Epithelial cell of proximal tubule (primary cell): ENCODE measurements at regions not wholly inside any gene's neighbourhood (a gene's known extent, or its start where the extent isn't known, plus 50 kb on each side); places are given as distances from the start of the nearest gene placed in this dataset.

Experiments
- DNase-seq: peaks from one replicate; pipeline ENCODE4 v3.0.0-alpha.2; 2011; ENCODE audit warnings: low read depth
- H3K4me3 ChIP-seq: 2 replicates; pipeline ENCODE4 v1.5.1; 2011; ENCODE audit warnings: low read depth, mild to moderate bottlenecking, low read length
- TF ChIP-seq, protein P1 (sequence below): conservative IDR thresholded peaks from 2 replicates; pipeline ENCODE4 v1.5.1; 2012; ENCODE audit warnings: low read depth, mild to moderate bottlenecking, low read length

DNA sequence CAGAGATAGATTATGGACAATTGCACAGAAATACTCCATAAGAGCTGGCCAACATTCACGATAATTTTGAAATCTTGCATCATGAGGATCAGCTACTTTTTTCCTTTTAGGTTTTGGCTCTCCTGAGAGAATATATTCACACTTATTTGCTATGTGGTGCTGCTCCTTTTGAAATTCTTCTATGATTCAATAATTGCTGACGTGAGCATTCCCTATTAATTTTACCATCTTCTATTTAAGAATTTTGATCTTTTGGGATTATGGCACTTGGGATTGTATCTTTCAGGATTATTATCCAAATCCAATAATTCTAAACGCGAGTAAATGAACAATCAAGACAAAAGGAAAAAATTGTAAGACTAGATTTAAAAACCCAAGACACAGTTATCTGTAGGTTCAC is 358.8 kb downstream of the ELAVL2 start:
- H3K4me3 ChIP-seq: no peak overlapping the region
- TF ChIP-seq, protein P1, sequence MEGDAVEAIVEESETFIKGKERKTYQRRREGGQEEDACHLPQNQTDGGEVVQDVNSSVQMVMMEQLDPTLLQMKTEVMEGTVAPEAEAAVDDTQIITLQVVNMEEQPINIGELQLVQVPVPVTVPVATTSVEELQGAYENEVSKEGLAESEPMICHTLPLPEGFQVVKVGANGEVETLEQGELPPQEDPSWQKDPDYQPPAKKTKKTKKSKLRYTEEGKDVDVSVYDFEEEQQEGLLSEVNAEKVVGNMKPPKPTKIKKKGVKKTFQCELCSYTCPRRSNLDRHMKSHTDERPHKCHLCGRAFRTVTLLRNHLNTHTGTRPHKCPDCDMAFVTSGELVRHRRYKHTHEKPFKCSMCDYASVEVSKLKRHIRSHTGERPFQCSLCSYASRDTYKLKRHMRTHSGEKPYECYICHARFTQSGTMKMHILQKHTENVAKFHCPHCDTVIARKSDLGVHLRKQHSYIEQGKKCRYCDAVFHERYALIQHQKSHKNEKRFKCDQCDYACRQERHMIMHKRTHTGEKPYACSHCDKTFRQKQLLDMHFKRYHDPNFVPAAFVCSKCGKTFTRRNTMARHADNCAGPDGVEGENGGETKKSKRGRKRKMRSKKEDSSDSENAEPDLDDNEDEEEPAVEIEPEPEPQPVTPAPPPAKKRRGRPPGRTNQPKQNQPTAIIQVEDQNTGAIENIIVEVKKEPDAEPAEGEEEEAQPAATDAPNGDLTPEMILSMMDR: no peak
- no peak for DNase-seq

DNA sequence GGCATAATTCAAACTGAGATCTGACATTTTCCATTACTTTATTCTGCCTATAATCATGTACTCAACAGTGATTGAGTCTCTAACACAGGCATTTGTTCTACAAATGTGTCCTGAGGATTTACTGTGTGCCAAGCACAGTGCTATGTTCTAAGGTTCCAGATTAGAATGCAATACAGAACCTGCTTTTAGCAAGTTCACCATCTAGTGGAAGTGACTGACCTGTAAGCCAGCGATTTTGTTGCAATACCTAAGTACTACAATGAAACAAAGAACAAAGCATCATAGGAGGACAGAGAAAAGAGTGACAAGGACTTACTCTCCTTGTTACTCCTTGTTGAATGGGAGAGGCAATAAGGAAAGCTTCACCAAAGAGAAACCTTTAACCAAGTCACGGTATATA is 348.1 kb downstream of the ELAVL2 start:
- DNase-seq: no peak
- TF ChIP-seq, protein P1: no peak
- H3K4me3 ChIP-seq: no peak overlapping the region

DNA sequence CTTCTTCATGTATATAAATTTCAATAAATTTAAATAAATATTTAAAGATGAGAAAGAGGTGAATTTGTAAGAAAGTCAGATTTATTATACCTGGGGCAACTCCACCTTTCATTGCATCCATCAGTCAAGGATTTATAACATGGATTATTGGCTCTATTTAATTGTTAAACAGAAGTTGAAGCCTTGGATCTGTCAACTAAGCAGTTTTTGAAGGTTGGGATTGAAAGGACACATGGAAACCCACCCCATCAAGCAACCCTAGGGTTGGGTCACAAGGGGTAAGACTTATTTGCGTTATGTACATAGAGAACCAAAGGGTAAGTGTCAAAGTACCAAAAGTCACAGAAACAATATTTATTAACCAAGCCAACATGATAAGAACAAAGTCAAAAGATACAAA is 342.5 kb downstream of the ELAVL2 start:
- no peak for DNase-seq
- TF ChIP-seq, protein P1: no peak

DNA sequence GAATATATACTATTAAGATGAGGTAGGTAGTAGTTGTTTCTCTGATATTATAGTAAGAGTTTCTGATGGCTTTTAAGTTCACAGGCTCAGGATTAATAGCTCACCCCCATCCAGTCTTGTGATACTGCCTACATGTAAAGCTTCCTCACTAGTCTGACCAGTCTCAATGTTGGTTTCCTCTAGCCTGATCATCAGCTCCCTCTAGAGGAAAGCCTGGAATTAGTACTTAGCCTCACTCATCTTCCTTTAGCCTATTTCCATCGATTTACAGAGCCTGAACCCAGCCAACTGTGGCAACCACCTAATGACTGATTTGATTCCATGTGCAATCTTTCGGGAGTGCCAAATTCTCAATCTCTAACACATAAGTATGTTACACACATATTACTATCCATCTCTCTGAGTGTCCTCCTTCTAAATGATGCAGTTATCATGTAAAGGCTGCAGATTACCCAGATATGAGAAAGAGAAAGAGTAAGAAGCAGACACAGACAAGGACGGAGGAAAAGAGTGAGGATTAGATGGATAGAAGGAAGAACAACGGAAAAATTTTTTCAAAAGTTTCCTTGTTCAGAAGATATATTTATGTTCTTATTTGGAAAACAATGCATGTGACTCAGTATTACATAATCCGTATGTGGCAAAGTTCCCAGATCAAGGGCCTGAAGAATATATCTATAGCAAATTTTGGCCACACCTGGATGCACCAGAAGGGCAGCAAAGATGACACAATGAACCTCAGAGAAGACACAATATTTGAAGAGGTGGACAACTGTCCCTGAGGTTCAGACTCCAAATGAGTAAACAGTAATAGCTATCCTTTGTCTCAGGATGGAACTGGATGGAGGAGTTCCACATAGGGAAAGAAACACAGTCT is 333.7 kb downstream of the ELAVL2 start:
- TF ChIP-seq, protein P1: peak; percentile 86
- peak; percentile 42 for DNase-seq
- no peak overlapping the region for H3K4me3 ChIP-seq

More for the DNA sequence above, 342.5 kb downstream of the ELAVL2 start:
- no peak overlapping the region for H3K4me3 ChIP-seq

DNA sequence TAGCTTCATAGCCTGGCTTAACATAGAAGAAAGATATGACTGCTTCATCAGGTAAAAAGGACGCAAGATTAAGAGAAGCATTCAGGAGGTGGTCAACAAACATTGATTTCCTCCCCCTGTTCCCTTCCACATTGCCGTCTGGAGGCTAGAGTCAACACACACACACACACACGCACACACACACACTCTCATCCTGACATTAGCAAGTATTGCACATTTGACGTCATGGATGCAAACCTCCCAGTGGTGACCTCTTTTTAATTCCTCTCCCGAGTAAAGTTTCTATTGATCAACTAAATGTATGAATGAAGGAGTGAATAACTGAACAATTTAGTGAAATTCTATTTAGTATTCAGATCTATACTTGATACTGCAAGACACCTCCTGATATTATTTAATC is 332.8 kb downstream of the ELAVL2 start:
- H3K4me3 ChIP-seq: no peak overlapping the region
- DNase-seq: no peak
- TF ChIP-seq, protein P1: no peak

DNA sequence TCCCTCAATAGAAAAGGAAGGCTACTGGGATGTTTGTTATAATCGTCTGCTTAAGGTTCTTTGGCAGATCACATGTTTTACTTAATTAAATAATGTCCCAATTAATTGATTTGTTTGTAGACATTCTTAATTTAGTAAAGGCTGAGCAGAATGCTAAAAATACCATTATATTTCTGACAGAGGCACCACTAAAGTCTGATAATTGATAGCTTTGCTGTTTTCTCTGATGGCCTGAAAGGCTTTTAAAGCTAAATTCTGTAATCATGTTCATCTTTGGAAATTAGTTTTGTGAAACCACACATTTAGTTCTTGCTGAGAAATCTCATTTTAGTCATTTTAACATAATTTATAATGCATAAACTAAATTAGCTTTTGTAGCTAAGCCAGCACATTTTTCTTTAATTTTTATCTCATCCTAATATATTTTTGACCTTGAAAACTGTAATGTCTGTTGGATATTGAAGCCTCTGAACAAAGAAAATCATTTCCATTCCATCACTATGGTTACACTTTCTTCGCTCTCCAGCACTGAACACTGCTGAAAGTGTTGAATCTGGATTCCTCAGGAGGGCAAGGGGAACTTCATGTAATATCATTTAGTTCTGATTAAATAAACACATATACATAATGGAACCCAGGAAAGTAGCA is 329.4 kb downstream of the ELAVL2 start:
- no peak for DNase-seq
- TF ChIP-seq, protein P1: no peak
- no peak overlapping the region for H3K4me3 ChIP-seq
